GM21381 (cell line): ENCODE measurements at regions not wholly inside any gene's neighbourhood (a gene's known extent, or its start where the extent isn't known, plus 50 kb on each side); places are given as distances from the start of the nearest gene placed in this dataset.

Source experiments
- ATAC-seq: cut with Tn5 transposase; IDR thresholded peaks from one replicate; pipeline ENCODE4 v1.9.1; 2021; ENCODE audit warnings: mild to moderate bottlenecking, moderate library complexity; ENCODE audit not compliant: unreplicated experiment

DNA sequence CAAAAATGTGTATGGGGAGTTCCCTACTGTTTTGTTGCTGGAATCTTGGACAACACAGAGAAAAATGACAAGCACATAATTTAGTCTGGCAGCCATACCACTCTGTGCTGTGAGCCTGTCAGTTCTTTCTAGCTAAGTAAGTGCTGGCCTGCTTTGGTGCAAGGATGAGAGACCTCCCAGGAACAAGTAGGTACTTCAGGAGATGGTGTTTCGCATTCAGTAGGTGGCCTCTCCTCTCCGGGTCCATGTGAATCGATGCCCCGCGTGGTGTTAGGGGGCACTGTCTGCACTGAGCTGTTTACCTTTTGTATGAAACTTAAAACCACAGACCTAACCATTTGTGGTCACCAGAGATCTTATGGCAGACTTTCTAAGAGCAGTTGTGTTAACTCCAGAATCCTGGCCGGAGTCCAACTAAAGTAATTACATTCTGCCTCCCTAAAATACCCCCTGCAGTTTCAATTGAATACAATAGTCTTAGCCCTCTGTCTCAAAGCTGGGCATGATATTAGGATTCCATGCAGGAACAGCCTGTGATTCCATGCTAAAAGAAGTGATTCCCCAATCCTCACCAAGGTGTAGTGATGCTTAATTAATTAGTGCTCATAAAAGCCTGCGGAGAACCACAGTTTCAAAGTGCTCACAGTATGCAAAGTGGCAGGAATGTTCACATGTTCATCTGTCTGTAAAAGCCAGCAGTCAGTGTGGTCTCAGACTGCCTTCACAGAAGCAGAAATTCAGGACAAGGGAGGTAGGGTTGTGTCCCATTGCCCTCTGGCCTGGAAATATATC lies 64.2 kb downstream of the LLPH start:
- ATAC-seq: peak; percentile 83

DNA sequence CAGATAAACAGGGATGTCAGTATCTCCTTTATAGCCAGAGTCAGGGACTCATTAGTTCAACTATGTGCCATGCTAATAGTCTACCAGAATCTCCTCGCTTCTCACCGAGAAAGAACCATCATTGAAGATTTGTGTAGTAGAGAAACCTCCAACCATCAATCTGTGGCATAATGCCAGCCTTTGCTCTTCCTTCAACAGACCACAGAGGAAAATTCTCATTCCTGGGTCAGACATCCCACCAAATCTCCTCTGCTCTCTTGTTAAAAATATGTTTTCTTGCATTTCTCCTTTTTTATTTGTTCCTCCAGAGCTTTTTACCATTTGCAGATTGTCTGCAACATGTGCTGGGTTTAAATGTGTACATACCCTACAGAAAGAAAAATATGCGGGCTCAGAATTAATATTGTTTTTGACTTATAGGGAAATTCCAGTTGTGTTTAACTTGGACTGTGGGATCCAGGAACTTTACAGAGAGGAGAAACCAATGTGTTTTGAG lies 64.9 kb downstream of the LLPH start:
- ATAC-seq: no peak

DNA sequence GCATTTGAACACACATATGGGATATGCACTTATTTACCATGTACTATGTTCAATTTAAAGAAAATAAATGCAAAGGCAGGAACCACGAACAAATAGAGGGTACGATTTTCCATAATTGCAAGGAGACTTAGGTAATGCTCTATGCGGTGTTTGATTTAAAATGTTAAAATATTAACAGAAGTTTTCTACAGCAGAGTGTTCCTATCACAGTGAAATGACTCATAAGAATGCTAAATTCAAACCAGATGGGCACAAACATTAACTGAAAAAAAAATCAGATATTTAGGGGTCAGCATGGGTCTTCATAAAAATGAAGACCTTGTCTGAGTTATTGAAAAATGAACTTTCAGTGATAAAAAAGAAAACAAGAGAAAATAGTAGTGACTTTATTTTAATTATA lies 65.4 kb downstream of the LLPH start:
- no peak for ATAC-seq

DNA sequence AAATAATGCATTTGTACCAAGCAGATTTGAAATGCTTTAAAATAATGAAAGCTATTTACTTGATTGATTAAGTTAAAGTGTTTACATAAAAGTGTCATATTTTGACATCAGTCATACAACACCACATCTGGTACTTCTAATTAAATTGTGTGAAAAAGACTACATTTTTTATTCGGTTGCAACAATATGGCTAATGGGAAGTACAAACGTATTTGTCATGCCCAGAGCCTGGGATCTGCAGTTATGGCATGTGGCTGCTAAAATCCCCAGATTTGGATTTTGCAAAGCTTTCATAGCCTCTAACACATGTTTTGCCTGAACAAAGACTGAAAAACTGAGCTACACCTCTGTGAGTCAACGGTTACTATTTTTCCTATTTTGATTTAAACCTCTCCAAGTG lies 66.6 kb downstream of the LLPH start:
- no peak for ATAC-seq

DNA sequence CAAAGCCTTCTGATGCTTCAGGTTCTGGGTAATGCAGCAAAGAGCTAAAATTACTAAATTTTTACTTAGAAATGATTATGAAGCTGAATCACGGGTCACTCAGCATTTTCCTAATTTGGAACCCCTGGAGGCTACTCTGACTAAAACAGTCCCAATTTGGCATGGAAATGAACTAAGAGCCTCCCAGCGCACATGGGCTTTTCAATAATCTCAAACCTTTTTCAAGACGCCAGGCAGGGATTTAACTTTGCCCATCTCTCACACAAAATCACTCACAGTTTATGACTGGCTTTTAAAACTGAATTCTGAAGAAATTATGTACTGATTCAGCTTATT lies 68.3 kb downstream of the LLPH start:
- no peak for ATAC-seq

DNA sequence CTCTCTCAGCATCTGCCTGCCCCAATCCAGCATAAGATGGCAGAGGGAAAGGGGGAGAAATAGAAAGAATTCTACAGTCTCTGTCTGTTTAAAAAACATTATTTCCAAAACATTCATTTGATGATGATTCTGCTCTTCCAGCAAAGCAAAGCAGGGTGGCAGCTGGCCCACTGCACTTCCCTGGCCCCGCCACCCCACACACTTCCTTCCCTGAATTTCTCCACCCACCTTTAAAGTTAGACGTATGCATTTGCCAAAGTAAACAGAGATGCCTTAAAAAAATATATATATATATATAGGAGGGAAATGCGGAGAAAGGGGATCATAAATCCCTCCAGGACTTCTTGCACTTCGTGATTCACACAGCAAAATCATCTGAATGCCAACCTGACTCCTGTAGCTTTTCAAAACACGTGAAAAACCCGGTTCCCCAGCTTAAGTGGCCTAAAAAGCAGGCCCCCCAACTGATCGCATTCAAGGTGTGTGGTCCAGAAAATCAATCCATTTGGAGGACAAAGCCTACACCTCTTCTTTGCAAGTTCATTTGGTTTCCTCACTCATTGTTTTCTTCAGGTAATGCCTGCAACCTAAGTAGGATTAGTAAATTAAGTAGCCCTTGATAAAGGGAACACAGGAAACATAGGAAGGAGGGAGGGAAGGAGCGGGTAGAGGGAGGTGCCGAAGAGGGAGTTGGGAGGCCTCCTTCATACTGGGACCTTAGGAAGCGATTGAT lies 68.8 kb downstream of the LLPH start:
- ATAC-seq: no peak

DNA sequence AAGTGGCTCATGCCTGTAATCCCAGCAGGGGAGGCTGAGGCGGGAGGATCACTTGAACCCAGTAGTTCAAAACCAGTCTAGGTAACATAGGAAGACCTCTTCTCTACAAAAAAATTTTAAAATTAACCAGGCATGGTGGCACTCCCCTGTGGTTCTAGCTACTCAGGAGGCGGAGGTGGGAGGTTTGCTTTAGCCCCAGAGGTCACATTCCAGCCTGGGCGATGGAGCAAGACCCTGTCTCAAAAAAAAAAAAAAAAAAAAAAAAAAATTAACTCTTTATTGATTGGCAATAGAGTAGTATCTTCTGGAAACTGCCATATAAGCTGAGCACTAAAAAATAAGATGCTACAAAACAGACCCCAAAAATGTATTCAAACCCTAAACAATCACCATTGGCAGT lies 69.5 kb downstream of the LLPH start:
- no peak for ATAC-seq

DNA sequence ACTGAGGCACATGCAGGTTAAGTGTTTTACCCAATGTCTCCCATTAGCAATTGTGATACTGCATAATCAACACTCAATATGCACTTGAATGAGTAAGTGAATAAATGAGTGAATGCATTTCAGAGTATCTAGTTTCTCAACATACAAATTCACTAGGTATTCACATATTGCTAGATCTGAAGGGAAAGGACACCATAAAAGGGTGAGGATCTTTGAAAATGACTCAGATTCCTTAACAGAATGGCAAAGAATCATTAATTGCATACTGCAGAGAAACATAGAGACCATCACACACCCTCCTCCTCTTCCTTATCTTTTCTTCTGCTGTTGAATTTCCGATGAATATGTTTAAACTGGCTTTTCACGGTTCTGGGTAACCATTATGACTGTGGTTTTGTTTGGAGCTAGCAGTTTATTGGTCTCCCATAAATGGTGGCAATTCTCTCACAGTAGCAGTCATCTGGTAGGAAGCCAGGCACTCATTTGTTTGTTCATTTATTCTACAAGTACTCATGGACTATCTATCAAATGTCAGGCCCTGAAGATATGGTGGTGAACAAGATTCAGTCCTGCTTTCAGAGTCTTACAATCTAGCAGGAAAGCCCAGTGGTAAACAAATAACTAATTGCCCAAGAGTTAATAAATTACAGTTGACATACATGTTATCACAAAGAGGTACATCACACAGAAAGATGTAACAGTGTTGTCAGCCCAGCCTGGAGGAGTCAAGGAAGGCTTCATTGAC lies 70.2 kb downstream of the LLPH start:
- no peak for ATAC-seq

DNA sequence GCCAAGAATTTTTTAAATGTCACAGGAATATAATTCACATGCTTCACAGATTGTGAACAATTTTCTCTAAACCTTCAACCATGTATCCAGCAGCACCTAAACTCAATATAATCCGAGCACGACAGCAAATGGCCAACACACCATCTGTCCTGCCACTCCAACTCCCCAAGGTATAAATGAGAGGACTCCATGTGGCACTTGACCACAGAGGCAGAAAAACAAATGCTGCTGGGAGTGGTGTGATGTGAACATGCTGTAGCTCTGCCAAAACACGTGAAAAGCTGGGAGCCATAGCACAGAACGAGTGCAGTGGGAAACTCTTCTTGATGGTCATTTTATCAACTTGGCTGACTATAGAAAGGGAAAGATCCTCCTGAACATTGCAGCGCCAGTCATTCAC lies 70.9 kb downstream of the LLPH start:
- ATAC-seq: no peak

DNA sequence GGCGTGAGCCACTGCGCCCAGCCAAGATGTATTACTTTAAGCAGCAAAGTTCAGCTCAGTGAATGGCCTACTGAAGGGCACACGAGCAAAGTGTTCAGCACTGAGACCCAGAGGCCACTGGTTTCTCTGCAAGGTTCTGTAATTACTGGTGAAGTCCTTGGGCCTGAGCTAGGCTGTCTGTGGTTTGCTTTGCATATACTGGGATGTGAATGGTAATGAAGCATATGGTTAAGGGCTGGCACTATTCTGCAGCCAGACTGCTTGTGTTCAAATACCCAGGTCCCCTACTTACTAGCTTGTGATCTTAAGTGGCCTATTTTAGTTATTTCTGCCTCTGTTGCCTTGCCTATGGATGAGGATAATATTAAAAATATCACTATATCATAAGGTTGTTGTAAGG lies 72.0 kb downstream of the LLPH start:
- ATAC-seq: no peak

DNA sequence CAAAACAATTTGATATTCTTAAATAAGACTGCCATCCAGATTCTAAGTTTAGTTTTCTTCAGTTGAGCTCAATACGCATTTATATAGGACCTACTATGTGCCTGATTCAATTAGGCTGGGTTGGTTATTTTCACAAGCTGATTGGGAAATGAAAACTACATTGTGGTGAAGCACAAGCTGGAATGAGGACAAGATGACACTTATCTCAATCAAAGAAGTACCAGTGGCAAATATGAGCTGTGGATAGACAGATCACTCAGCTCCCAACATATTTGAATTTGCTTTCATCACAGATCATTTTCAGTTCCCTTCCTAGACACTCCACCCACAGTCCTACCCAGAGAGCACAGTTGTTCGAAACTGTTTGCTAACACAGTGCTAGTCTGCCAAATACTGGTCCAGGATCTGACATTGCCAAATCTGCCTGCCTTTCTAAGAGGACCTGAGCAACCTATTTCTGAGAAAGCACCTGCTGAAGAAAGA lies 74.7 kb downstream of the LLPH start:
- ATAC-seq: peak; percentile 80

DNA sequence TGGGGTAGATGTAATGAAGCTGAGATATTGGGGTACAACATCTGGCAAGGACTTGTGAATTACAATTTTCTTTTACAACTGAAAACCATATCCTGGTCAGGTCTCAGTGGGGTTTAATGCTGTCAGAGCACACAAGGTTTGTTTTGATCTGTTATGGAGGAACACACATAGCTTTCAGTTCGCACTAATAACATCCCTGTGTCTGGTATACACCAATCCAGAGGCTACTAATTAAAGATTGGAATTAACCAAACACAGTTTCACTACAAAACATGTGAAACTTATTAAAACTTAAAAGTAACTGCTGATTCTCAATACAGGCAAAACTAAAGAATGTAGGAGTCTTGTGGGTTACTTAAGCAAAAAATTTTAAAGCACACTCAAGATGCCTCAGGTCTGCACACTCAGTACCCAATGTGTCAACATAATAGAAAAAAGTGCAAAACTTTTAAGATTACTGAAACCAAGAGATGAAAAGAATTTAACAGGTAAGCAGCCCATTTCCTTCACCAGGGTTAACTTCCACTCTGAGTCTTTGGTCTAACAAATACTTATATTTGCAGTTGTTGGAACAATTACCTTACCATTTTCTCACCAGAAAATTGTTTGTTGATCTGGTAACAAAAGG lies 77.4 kb downstream of the LLPH start:
- ATAC-seq: no peak

DNA sequence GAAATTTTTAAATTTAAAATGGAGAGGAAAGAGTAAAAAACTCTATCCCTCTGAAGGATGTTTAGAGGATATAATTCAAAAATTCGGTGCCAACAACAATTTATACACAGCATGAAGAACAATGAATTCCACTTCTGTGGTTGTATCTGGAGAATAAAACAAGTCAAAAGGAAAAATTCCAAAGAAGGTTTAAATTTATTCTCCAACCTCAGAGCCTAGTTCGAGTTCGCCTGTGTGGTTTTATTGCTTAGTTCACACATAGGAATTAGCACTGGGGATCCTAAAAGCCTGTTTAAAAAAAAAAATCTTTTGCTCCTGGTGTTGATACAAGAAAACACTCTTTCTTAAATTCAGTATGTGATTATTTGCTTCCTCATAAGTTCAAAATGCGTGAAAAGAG lies 79.2 kb downstream of the LLPH start:
- no peak for ATAC-seq

DNA sequence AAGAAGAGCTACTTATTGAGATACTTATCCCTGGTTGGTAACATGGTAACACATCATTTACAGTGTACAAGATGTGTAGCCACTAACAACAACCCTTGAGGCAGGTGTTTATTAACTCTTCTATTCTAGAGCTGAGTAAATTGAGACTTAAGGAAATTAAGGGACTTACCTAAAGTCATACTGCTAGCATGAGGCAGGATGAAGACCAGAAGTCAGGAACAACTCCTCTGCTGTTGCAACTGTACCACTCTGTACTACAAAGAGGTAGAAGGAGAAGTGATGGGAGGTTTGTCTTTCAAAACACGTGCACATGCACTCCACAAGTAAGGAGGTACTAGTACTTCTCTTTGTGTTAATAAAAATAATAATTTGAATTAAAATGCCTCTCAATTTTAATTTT lies 79.9 kb downstream of the LLPH start:
- no peak for ATAC-seq

DNA sequence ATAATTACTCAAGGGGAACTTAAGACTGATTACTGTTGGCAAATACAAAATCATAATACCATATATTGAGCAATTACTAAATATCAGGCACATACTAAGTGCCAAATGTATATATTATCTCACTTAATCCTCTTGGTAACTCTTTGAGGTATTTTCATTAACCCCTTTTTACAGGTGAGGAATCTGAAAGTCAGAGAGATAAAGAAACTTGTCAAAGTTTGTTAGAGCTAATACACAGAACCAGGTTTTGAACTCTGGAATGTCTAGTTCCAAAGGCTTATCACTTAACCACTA lies 80.3 kb downstream of the LLPH start:
- ATAC-seq: no peak

DNA sequence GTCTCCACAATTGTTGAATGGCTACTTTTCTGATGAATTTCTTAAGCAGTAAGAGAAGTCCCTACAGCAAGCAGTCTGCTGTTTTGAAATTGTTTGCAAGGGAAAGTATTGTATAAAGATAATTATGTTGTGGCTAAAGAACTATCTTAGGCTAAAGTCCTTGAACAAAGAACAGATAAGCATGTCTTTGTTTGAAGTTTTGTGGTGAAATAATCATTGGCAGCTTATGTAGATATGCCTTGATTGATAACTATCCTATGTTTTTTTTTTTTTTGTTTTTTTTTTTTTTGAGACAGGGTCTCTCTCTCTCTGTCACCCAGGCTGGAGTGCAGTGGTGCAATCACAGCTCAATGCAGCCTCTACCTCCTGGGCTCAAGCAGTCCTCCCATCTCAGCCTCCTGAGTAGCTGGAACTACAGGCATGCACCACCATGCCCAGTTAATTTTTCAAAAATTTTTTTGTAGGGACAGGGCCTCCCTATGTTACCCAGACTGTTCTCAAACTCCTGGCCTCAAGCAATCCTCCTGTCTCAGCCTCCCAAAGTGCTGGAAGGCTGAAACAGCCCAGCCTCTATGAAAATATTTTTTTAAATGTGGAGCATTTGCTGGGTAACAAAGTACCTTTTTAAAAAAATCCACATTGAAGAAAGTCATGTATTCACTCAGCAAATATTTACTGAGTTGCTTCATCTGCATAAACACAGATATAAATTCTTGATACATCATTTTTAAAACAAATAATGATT lies 80.8 kb downstream of the LLPH start:
- ATAC-seq: no peak

DNA sequence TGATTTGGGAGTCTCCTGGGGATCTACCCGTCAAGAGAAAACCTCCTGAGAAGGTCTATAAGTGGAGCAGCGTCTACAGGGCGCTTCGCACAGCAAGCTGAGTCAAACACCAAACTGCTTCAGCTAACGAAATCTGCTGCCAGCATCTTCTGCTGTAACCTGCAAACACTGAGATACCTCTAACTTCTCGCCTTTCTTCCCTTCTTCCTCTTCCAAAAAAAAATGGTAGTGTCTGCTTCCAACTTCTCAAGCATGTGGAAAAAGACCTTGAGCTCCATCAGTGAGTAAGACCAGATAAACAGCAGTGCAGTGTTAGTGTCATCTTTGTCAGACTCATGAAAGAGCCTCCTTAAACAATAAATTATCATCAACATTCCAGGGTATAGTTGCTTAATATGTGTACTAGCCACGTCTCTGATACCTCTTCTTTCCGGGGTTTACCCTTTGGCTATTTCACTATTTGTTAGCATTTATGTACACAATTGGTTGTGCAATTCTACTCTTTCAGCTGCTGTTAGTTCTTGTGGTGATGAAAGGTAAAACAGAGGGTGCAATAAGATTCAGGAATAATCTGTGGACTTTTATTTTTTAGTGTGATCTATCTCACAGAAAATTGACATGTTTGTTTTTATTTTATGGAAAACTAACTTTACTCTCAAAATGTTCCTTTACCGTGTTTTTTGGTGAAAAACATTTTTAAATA lies 81.6 kb downstream of the LLPH start:
- ATAC-seq: no peak

DNA sequence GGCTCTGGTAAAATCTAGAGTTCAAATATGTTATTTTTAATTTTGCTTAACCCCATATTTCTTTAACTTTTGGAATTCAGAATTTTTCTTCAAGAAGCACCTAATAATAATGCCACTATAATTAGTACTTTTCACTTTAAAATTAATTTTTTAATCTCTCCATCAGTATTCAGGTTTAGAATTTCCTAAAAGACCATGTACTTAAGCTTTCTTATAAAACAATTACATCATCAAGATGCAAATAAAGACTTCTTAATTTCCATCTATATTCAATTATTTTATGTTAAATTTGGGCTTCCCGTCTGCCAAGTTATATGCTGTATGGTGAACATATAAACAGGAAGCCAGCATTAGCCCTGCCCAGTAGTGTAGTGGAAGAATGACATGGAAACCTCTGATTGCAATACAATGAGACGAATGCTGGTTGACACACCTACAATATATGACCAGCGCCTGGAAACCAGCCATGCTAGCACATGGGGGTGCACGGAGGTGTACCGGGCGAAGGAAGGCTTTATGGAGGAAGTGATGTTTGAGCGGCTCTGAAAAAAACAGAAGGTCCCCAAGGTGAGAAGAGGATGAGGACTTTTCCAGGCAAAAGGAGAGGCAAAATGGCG lies 82.2 kb downstream of the LLPH start:
- no peak for ATAC-seq

DNA sequence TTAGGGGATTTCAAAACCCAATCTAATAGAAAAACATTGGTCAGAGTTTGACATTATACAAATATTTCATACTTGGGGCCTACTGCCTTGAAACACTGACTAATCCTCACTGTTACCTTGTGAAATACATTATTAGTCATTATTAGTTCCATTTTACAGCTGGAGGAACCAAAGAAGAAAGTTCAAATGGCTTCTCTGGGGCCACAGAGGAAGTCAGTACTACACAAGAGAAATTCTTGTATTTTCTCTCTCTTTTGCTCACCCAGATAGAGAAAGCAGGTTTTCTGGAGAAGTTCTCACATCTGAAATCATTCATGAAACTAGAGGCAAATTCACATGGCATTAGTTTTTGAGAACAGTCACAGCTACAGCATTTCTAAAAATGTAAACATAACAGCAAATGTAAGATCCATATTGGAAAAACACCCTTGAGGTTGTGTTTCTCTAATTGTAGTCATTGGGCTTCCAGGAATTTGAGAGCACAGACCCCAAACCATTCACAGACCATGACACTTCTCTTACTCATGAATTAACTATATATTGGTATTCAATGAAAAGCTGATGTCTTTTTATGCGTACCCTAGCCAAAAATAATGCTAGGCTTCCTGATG lies 83.0 kb downstream of the LLPH start:
- peak; percentile 96 for ATAC-seq
